ENCODE measurements at regions not wholly inside any gene's neighbourhood (a gene's known extent, or its start where the extent isn't known, plus 50 kb on each side); places are given as distances from the start of the nearest gene placed in this dataset. TPM values are rescaled to one million over a fixed set of nuclear protein-coding genes. Genes with fewer than 3 reads are reported as not detected.

GRCh38 chr5:81800797-81801196, 49.9 kb upstream of the SSBP2 start:
- Histone ChIP-seq H3K4me1 (ENCODE audit: control insufficient read depth in 4 of 4, insufficient read depth in 4 of 4, low read length in 3 of 4) (no peaks in the 10 kb centered on the region), H3K9ac (ENCODE audit: low read depth in 1 of 2, low read length in 2 of 2) (no peak overlapping the region), H3K36me3 (ENCODE audit: control insufficient read depth in 4 of 4, insufficient read depth in 3 of 4, low read depth in 1 of 4, low read length in 3 of 4) (no peaks in the 10 kb centered on the region), H3K9me3 (ENCODE audit: control insufficient read depth in 4 of 4, low read length in 3 of 4) (no peaks in the 10 kb centered on the region), H3K4me3 (ENCODE audit: low read depth in 1 of 3, low read length in 3 of 3) (no peak overlapping the region), H3K27ac (ENCODE audit: low read depth in 1 of 2, low read length in 2 of 2) (no peak overlapping the region), H3K27me3 (ENCODE audit: control insufficient read depth in 4 of 4, insufficient read depth in 4 of 4, low read length in 3 of 4) (no peaks in the 10 kb centered on the region)
- TF ChIP-seq JUND (IDR thresholded peaks at IDR 0.05) (no peak), SP1 (IDR thresholded peaks at IDR 0.05) (no peak), EGR1 (IDR thresholded peaks at IDR 0.05; ENCODE audit: low read depth in 2 of 2) (no peak), ZBTB33 (IDR thresholded peaks at IDR 0.05) (no peak), MAX (IDR thresholded peaks at IDR 0.05) (no peak), YY1 (IDR thresholded peaks at IDR 0.05) (no peak), RAD21 (IDR thresholded peaks at IDR 0.05) (no peak), NR2F2 (IDR thresholded peaks at IDR 0.05) (no peak), FOXA2 (IDR thresholded peaks at IDR 0.05) (no peak), HNF4G (IDR thresholded peaks at IDR 0.05) (no peak)
- 68% methylated on average over 1 of the region's 1 CpG for WGBS
- DNase-seq (ENCODE audit: low spot score): no peak

Small RNA genes lying in the stretch of these regions (small RNA-seq; reads per million reads assigned to genes)
- gene SEM1P1: not detected
